ENCODE measurements at regions not wholly inside any gene's neighbourhood (a gene's known extent, or its start where the extent isn't known, plus 50 kb on each side); places are given as distances from the start of the nearest gene placed in this dataset.

DNA sequence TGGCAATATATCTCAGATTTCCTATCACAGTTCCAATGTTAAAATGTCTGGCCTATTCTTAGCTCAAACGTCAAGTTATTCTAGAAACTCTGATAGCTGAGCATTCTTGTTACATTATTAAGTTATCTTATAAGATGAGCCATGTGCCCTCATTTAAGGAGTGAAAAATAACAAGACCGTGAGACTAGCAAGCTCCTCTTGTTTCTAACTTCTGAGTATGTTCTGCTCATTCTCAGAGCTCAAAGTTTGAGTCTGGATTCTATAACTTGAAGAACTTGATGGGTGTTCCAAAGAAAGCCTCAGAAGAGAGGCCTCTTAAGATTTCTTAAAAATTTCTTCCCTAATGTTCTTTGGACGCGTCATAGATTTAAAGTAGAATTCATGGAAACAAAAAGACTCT lies 215.2 kb downstream of the HTR7 start:
- no peaks in the 10 kb centered on the region for H3K79me2 ChIP-seq (ENCODE audit: insufficient read depth, low read length)
- BruUV-seq (replicated peaks): no TSS peak
- under 1% methylated on average over 4 of the region's 4 CpGs for WGBS (ENCODE audit: low lambda C conversion rate)
- no peak overlapping the region for H3K4me3 ChIP-seq (replicated peaks in 1 of 3; ENCODE audit: insufficient read depth in 1 of 3, low read depth in 2 of 3, low read length in 3 of 3)
- no peak overlapping the region for H3K9ac ChIP-seq (ENCODE audit: insufficient read depth, low read depth, low read length)
- intact Hi-C loops (cut with micrococcal nuclease; ENCODE audit: unreplicated experiment) (no loop called here), in situ Hi-C loops (cut with HindIII; ENCODE audit: extremely low pct_ligation_motif_present, low pct_unique_long_range_greater_than_20kb) (no loop called here)
- ATAC-seq (no peak), DNase-seq (ENCODE audit: low spot score) (no peak), FAIRE-seq (no peak)
- no peaks in the 10 kb centered on the region for H3K9me3 ChIP-seq (ENCODE audit: low read length)
- no peak overlapping the region for H3K4me2 ChIP-seq (ENCODE audit: low read depth, low read length)
- TF ChIP-seq ZMYM2 (CRISPR knock-in tag; IDR thresholded peaks at IDR 0.05) (no peak), HES4 (CRISPR knock-in tag; IDR thresholded peaks at IDR 0.05; ENCODE audit: borderline replicate concordance) (no peak), IRX3 (CRISPR knock-in tag; IDR thresholded peaks at IDR 0.05; ENCODE audit: borderline replicate concordance, low read depth) (no peak), SOX13 (IDR thresholded peaks at IDR 0.05) (no peak), SOX13 (CRISPR knock-in tag; conservative IDR thresholded peaks at IDR 0.05 in 1 of 2, IDR thresholded peaks at IDR 0.05 in 1 of 2) (no peak), YEATS2 (CRISPR knock-in tag; IDR thresholded peaks at IDR 0.05; ENCODE audit: borderline replicate concordance) (no peak), ZNF780A (CRISPR knock-in tag; IDR thresholded peaks at IDR 0.05) (no peak), ZNF251 (CRISPR knock-in tag; IDR thresholded peaks at IDR 0.05) (no peak), ZNF589 (CRISPR knock-in tag; conservative IDR thresholded peaks at IDR 0.05) (no peak), DPF2 (CRISPR knock-in tag; IDR thresholded peaks at IDR 0.05; ENCODE audit: borderline replicate concordance, low read depth) (no peak), ZBTB20 (CRISPR knock-in tag; IDR thresholded peaks at IDR 0.05; ENCODE audit: borderline replicate concordance, low read depth) (no peak), SNAI1 (CRISPR knock-in tag; IDR thresholded peaks at IDR 0.05; ENCODE audit: borderline replicate concordance) (no peak), MAFK (conservative IDR thresholded peaks at IDR 0.05 in 1 of 2, IDR thresholded peaks at IDR 0.05 in 1 of 2; ENCODE audit: low read length in 2 of 2) (no peak)
- H3K4me1 ChIP-seq (ENCODE audit: insufficient read depth, low read length): no peaks in the 10 kb centered on the region
- no peaks in the 10 kb centered on the region for H4K20me1 ChIP-seq (ENCODE audit: insufficient read depth, low read length)
- H3K36me3 ChIP-seq (replicated peaks in 1 of 2; ENCODE audit: control insufficient read depth in 1 of 2, insufficient read depth in 2 of 2, low read length in 2 of 2): no peaks in the 10 kb centered on the region
- H3K27ac ChIP-seq (ENCODE audit: extremely low read length, insufficient read depth, low read length): no peak overlapping the region
- H3K27me3 ChIP-seq (ENCODE audit: control insufficient read depth in 1 of 2, insufficient read depth in 2 of 2, low read length in 2 of 2): no peaks in the 10 kb centered on the region
- CTCF ChIA-PET (ENCODE audit: low intra/inter-chr PET ratio, low total read pairs): no interaction called here
- H2AFZ ChIP-seq (ENCODE audit: low read length): no peak overlapping the region
- POLR2A ChIA-PET: no interaction called here

Data from HepG2 (cell line).